ENCODE measurements at regions not wholly inside any gene's neighbourhood (a gene's known extent, or its start where the extent isn't known, plus 50 kb on each side); places are given as distances from the start of the nearest gene placed in this dataset.

GRCh38 chr15:35648941-35649340 lies 103.0 kb upstream of the DPH6 start:
- no peak overlapping the region for H3K14ac ChIP-seq (ENCODE audit: insufficient read depth, low read length)
- H4K5ac ChIP-seq (ENCODE audit: insufficient read length, low read depth, low read length), result no peak overlapping the region
- H3K23ac ChIP-seq (ENCODE audit: insufficient read length, low read depth, low read length), result no peak overlapping the region
- no peak overlapping the region for H3K4me2 ChIP-seq (ENCODE audit: insufficient read depth, insufficient read length, low read length)
- Mint-ChIP-seq H3K9me3 (no peaks in the 10 kb centered on the region), H3K36me3 (ENCODE audit: insufficient read depth in 1 of 3, low read depth in 3 of 3) (no peaks in the 10 kb centered on the region), H3K4me1 (peaks cover 0 to 3% of the 10 kb centered on the region in 2 experiments; a peak in 1 of 4 replicates), H3K4me3 (no peak overlapping the region), H3K27me3 (ENCODE audit: low read depth) (no peaks in the 10 kb centered on the region), H3K27ac (no peak overlapping the region)
- peaks cover 2% of the 10 kb centered on the region; the same call in 1 of the 2 replicates for H3K4me1 ChIP-seq (ENCODE audit: insufficient read depth, low read length)
- no peak for DNase-seq
- no peak overlapping the region for H3K9ac ChIP-seq (ENCODE audit: extremely low read depth, insufficient read length, low read length)
- no peak overlapping the region for H3K18ac ChIP-seq (ENCODE audit: insufficient read length, low read depth, low read length)
- no CpG with 5 or more reads among the region's 5 CpGs for WGBS (ENCODE audit: extremely low coverage, insufficient read length, low lambda C conversion rate)
- H3K27ac ChIP-seq (ENCODE audit: insufficient read length, low read depth, low read length), result no peak overlapping the region
- H2BK5ac ChIP-seq (ENCODE audit: insufficient read length, low read length), result no peak overlapping the region
- no peak overlapping the region for H2BK20ac ChIP-seq (ENCODE audit: low read depth, low read length, poor library complexity, severe bottlenecking)
- H2BK12ac ChIP-seq (ENCODE audit: insufficient read length, low read depth, low read length), result no peak overlapping the region
- H3K56ac ChIP-seq (ENCODE audit: insufficient read length, low read depth, low read length), result no peak overlapping the region
- no peak overlapping the region for H4K8ac ChIP-seq (replicated peaks; ENCODE audit: insufficient read length, low read depth, low read length)
- H4K91ac ChIP-seq (ENCODE audit: insufficient read length, low read depth, low read length), result no peak overlapping the region
- no peaks in the 10 kb centered on the region for H3K79me2 ChIP-seq (ENCODE audit: insufficient read depth, low read length)
- H2AFZ ChIP-seq (ENCODE audit: low read length), result no peak overlapping the region
- H3K4ac ChIP-seq (ENCODE audit: low read depth, low read length), result no peak overlapping the region
- no peak overlapping the region for H2BK120ac ChIP-seq (ENCODE audit: low read depth, low read length, poor library complexity, severe bottlenecking)
- no peaks in the 10 kb centered on the region for H3K27me3 ChIP-seq (ENCODE audit: insufficient read depth, low read length)
- no peaks in the 10 kb centered on the region for H3K79me1 ChIP-seq (ENCODE audit: insufficient read depth, low read depth, low read length, poor library complexity, severe bottlenecking)
- no peaks in the 10 kb centered on the region for H3K23me2 ChIP-seq (ENCODE audit: insufficient read length, low read depth, low read length, poor library complexity, severe bottlenecking)
- no peaks in the 10 kb centered on the region for H3K9me3 ChIP-seq (ENCODE audit: control insufficient read depth, low read depth, low read length)
- TF ChIP-seq CTCF (conservative IDR thresholded peaks at IDR 0.05), result no peak
- no peaks in the 10 kb centered on the region for H4K20me1 ChIP-seq (ENCODE audit: control insufficient read depth, insufficient read depth, insufficient read length)
- H2AK5ac ChIP-seq (ENCODE audit: insufficient read length, low read length), result no peak overlapping the region
- no peak overlapping the region for H3T11ph ChIP-seq (ENCODE audit: low read length)
- H2BK15ac ChIP-seq (ENCODE audit: low read depth, low read length), result no peak overlapping the region

Data from H9 (cell line).